HG02588 (cell line): ENCODE measurements at regions not wholly inside any gene's neighbourhood (a gene's known extent, or its start where the extent isn't known, plus 50 kb on each side); places are given as distances from the start of the nearest gene placed in this dataset.

Source experiments
- ATAC-seq: cut with Tn5 transposase; IDR thresholded peaks from one replicate; pipeline ENCODE4 v1.9.1; 2021; ENCODE audit warnings: mild to moderate bottlenecking, moderate library complexity; ENCODE audit not compliant: unreplicated experiment

GRCh38 chr3:72496051-72496670 lies 352.1 kb downstream of the SHQ1 start:
- ATAC-seq: no peak

- ATAC-seq: no peak
Observed at GRCh38 chr3:72494626-72495025, 353.6 kb downstream of the SHQ1 start.

- ATAC-seq: no peak
Observed at GRCh38 chr3:72494130-72494529, 354.1 kb downstream of the SHQ1 start.

DNA sequence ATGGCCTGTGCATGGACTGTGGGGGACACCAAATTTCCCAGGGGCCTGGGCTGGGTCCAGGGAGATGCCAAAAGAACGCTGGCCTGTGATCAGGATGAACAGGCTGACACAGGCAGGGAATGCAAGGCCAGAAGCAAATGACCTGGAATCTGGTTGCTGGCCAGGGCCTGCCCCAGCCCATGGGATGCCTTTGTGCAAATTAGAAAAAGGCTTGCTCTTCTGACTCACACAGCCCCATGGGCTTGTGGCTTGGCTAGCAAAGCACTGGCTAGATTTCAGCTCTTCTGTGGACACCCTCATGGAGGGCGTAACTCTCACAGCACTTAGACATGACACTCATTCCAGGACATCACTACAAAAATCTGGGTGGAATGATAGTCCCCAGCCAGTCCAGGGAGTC lies 356.0 kb downstream of the SHQ1 start:
- no peak for ATAC-seq

- ATAC-seq: no peak
Observed at GRCh38 chr3:72490688-72491435, 357.4 kb downstream of the SHQ1 start.

DNA sequence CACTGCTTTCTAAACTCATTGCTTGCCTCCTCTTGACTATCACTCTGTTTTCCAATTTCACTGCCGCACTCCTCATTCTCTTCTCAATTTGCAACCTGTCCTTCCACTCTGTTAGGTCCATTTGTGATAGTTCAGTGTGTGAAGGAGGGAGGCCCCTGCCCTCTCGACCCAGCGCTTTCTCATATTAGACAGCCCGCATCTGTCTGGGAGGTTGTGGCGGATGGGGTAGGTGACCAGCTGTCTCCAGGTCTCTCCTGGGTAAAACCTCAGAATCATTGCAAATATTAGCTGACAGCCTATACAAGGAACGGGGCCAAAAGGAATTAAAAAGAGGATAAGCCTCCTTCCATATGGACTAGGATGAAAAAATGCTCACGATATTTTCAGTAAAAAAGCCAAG lies 358.3 kb downstream of the SHQ1 start:
- no peak for ATAC-seq

DNA sequence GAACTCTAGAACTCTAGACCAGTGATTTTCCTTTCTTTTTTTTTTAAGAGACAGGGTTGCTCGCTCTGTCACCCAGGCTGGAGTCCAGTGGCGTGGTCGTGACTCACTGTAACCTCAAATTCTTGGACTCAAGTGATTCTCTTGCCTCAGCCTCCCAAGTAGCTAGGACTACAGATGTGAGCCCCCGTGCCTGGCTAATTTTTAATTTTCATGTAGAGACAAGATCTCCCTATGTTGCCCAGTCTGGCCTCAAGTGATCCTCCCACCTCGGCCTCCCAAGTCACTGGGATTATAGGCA lies 359.6 kb downstream of the SHQ1 start:
- no peak for ATAC-seq

GRCh38 chr3:72487946-72488737 lies 360.1 kb downstream of the SHQ1 start:
- peak; percentile 46 for ATAC-seq

GRCh38 chr3:72487078-72487765 lies 361.0 kb downstream of the SHQ1 start:
- ATAC-seq: no peak

- ATAC-seq: no peak
Observed at GRCh38 chr3:72485641-72486040, 362.6 kb downstream of the SHQ1 start.

DNA sequence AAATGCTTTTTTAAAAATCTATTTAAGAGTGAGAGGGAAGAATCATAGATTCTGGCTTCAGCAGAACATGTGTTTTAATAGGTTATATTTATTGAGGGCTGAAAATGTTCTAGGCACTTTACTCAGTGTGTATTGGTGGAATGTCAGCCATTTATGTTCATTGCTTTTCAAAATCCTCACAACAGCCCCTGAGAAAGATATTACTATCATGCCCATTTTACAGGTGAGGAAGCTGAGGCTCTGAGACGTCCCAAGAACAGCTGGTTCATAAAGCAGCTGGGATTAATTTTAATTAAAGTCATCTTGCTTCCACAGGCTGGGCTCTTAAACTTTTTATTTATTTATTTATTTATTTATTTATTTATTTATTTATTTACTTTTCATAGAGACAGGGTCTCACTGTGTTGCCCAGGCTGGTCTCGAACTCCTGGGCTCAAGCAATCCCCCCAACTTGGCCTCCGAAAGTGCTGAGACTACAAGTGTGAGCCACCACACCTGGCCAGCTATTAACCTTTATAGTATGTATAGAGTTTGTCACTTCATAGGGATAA lies 364.6 kb downstream of the SHQ1 start:
- ATAC-seq: no peak

GRCh38 chr3:72482589-72483321 lies 365.5 kb downstream of the SHQ1 start:
- peak; percentile 56 for ATAC-seq

DNA sequence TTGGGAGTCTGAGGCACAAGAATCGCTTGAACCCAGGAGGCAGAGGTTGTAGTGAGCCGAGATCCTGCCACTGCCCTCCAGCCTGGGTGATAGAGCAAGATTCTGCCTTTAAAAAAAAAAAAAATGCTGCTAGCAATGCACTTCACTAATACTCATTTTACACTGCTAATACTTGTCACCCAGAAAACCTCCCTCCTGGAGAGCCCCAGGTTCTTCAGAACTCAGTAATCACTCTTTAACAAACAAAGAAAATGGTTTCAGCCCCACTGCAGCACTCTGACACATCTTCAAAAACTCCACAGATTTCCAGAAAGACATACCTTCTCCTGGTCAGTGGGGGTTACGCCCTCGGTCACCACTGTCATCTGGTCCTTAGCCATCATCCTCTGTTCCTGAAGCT lies 366.7 kb downstream of the SHQ1 start:
- ATAC-seq: no peak

DNA sequence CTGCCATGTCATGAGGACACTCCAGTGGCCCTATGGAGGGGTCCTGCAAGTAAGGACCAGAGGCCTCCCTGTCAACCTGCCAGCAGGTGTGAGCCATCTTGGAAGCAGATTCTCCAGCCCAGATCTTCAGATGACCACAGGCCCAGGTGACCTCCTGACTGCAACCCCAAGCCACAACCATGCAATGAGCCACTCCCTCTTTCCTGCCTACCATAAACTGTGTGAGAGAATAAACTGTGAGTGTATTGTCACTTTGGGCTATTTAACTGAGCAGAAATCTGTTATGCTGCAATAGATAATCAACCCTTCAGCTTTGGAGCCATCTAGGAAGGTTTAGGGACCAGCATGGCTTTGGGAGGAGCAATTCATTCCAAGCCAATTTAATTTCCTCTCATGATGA lies 367.9 kb downstream of the SHQ1 start:
- ATAC-seq: no peak

- ATAC-seq: no peak
Observed at GRCh38 chr3:72479651-72480215, 368.5 kb downstream of the SHQ1 start.

DNA sequence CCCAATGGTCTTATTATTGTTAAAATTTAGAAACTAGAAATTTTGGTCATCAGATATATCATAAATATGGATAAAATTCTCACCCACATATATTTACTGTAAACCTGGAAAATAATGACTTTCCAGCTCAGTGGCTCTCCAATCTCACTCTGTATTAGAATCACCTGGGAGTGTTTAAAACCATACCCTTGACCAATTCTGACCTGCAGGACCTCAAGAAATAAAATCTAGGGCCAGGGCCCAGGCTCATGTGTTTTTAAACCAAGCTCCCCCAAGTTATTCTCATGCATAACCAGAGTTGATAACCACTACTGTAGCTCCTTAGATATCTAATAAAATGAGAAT lies 372.1 kb downstream of the SHQ1 start:
- no peak for ATAC-seq

- no peak for ATAC-seq
Observed at GRCh38 chr3:72475258-72476138, 372.7 kb downstream of the SHQ1 start.

GRCh38 chr3:72474775-72475174 lies 373.5 kb downstream of the SHQ1 start:
- no peak for ATAC-seq

- ATAC-seq: peak; percentile 93
Observed at GRCh38 chr3:72473156-72473555, 375.1 kb downstream of the SHQ1 start.
